ENCODE measurements at regions not wholly inside any gene's neighbourhood (a gene's known extent, or its start where the extent isn't known, plus 50 kb on each side); places are given as distances from the start of the nearest gene placed in this dataset.

DNA sequence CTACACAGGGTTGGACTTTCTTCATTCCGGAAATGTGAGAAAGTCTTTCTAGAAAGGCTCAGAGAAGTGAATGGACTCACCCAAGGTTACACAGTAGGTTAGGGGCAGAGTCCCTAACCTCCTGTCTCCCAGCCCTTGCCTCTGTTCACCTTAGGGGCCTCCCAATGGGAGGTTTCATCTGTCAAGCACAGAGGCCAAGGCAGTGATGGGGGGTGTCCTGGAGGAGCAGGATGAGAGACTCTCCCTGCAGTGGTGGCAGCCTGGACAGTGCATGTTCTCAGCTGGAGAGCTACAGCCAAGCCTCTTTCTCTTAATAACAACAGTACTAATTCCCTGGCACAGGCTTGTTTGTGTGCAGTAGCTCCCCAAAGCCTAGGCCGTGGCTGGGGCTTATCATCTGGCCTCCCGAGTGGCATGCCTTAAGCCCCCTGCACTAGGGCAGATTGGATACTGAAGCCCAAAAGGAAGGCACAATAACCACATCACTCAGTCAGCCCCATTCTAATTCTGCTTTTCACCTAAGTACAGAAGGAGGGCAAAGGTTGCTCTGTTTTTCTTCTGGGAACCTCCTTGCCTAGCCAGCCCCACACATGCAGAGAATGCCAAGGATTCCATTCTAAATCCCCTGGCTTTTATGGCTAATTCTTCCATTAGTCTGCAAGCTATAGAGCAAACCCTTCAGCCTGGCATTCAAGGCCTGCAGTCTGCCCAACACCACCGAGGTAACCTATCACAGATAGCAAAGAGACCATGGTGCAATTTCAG, 50.2 kb upstream of the XPA start:
- no peak for DNase-seq

DNA sequence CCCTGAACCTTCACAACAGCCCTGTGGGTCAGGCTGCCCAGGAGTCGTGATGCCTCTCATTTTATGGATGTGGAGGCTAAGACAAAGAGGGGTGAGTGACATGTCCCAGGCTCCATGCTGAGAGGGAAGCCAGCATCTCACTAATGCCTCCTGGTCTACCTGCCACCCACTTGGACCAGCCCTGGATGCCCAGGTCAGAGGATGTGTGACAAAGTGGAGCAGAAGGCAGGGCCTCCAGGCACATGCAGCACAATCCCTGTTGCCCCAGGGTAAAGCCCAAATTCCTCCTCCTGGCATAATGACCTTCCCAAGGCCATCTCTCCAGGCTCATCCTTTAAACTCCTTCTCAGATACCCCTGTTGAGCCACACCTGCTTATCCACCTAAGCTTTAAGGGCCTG, 51.4 kb upstream of the XPA start:
- no peak for DNase-seq

DNA sequence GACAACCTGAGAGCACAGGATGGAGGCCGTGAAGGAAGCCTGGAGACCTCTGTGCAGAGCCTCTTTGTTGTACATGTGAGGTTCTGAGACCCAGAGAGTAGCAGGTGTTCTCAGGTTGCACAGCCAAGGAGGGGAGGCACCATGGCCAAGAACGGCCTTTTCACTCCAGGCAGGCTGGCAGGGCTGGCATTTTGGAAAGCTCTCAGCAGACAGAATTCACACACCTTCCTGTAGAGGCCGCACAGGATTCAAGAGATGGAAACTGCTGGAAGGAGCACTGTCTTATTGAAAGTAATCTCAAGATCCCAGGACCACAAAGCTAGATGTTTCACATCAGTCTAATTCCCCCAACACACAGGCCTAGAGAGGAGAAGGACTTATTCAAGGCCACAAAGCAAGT, 52.8 kb upstream of the XPA start:
- no peak for DNase-seq

DNA sequence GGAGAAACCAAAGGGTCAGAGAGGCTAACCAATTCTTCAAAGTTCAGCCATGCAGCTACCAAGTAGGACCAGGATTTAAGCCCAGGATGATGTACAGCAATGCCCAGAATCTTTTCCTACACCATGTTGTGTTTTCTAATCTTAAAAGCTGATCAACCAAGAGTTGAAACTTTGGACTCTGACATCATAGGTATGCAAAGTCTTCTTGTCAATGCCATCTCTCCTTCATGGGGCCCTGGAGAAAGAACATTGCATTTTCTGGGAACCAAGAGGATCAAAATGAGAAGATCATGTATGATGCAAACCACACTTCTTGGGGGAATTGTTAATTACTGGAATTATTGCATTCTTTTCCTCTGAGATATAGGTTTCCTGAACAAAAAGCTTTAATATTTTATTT, 54.4 kb upstream of the XPA start:
- DNase-seq = no peak

DNA sequence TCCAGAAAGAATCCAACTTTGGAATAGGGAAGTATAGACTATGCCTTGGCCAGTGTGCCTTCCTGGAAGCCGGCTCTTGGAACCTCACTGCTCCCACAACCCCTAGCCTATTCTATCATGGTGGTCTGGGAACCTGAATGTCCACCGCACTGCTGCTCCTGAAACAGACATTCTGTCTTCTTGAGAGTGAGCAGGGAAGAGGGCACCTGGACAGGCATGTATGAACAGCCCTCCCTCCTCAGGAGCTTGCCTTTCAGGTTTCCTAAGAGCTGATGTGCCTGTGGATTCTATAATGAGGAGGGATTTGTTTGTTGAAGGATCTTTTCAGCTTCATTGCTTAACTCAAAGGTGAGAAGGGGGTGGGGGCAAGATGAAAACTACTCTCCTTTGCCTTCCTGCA, 55.1 kb upstream of the XPA start:
- DNase-seq = no peak

DNA sequence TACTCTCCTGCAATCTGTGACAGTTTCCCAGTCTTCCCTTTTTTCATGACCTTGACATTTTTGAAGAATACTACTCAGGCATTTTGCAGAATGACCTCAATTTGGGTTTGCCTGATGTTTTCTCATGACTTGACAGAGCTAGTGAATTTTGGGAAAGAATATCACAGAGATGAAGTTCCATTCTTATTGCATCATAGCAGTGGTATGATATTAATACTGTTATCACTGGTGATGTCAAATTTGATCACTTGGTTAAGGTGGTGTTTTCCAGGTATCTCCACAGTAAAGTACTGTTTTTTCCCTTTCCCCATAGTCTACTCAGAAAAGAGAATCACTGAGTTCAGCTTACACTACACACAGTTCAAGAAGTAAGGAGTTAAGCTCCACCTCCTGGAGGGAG, 56.2 kb upstream of the XPA start:
- DNase-seq = no peak

DNA sequence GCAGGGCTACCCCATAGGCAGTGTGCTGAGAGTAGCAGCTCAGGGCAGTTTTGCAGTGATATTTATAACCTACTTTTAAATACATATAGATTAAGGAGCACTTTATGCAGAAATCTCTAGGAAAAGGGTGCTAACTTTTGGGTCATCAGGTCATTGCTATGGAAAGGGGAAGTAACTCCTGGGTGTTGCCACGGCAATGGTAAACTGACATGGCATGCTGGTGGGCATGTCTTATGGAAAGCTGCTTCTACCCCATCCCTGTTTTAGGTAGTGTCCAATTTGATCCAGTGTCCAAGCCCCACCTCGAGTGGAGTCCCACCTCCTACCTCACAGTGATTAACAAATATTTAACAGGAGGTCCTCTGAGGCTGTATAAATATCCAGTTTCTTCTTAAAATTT, 56.8 kb upstream of the XPA start:
- no peak for DNase-seq

DNA sequence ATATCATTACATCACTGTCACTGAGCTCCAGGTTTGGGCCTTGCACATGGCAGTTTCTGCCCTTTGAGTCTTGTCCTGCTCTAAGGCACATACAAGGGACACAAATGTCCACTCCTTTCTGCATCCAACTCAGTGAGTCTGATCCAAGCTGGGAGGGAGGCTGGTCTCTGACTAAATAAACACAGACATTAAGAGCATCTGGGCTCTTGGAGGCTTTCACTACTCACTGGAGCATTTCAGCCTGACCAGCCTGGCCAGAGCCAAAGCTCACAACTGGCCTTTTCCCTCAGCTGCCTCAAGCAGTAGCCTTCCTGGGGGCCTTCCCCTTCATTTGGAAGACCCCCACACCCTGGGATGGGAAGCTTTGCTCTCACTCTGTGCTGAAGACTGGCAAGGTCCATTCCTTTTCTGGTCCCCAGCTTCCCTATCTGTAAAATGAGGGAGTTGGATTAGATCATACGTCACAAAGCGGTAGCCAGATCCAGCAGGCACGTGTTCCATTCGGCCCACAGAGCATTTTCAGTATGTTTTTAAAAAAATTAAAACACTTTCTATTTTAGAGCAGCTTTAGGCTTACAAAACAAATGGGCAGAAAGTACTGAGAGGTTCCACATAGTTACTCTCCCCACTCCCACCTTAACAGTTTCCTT, 58.6 kb upstream of the XPA start:
- DNase-seq = no peak

DNA sequence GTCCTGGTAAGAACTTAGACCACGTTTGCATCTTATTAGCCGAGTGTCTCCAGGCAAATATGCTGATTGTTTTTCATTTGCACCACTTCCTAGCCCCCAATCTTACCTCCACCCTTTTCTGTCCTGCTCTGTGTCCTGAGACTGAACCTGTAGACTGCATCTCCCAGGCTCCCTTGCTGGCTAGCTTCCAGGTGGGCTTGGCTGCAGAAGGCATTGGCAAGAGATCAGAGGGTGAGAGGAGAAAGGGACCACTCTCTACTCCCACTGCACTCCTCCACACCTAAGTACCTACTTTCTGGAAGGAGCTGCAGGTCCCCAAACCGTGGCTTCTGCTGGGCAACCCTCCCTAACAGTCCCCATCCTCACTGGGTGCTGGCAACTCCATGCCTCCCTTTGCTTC, 59.9 kb upstream of the XPA start:
- no peak for DNase-seq

DNA sequence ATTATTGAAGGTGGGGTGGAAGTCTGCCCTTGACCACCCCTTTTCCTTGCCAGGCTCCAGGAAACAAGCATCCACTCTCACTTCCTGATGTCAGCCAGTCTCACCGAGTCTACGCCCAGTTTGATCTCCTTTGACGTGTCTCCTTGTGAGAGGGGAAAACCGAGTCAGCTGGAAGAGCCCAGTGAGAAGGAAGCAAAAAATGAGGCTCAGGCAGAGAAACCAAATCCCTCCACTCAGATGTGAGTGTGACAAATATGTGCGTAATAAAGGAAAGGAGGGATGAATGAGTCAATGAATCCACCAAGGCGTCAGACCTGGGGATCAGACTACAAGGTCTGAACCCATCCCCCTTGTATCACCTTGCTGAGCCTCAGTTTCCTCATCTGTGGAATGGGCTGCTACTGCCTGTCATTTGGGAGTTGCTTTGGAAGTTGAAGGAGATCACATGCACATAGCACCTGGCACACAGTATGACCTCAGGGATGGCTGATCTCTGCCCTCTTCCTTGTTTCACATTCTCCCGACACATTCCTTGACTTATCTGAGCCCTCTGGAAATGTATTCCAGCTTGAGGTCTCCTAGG, 61.3 kb upstream of the XPA start:
- no peak for DNase-seq

DNA sequence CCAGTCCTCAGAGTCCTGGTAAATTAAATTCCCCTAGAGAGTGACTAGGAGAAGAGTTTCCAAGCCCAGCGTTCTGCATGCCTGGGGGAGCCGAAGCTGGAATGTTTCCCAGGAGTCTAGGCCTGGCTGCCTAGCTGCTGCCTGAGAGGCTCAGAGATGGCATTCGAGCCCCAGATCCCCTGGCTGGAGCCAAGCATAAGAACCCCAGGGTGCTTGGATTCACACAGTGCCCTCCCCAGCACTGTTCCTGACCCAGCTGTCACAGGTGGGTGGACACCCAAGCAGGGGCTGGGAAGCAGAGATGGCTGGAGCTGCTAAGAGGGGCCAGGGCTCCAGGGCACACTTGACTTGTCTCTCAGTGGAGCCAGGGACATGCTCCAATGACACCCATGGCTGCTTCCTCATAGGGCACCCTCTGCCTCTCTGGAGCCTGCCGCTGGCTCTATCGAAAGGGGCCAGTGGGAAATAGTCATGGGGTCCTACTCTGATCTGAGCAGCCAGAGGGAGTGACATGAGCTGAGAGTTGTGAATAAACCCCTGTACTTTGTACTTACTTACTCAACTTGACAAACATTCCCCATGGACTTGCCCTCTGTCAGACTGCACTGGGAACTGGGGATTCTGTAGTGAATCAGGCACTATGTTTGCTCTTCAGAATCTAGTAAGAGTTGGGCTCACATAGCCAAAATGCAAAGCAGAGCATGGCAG, 62.6 kb upstream of the XPA start:
- DNase-seq = no peak

DNA sequence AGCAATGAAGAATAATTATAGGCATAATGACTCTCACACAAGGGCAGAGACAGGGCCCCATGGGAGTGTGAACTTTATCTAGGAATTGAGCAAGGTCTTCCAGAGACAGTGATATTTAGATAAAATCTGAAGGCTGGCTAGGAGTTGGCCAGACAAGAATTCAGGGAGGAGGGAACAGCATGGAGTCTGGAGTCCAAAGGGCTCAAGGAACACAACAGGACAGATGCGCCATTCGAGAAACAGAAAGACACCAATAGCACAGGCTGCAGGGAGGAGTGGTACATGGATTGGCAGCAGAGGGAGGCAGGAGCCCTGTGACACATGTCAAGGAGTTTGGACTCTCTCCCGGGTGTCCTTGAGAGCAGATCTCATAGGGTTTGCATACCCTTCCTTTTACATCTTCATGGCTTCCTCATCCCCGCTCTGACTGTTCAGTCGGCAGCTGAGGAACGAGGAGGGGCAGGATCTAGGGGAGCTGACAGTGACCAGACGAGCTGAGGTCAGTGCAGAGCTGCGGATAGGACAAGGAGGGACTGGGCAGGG, 64.0 kb upstream of the XPA start:
- DNase-seq = no peak

DNA sequence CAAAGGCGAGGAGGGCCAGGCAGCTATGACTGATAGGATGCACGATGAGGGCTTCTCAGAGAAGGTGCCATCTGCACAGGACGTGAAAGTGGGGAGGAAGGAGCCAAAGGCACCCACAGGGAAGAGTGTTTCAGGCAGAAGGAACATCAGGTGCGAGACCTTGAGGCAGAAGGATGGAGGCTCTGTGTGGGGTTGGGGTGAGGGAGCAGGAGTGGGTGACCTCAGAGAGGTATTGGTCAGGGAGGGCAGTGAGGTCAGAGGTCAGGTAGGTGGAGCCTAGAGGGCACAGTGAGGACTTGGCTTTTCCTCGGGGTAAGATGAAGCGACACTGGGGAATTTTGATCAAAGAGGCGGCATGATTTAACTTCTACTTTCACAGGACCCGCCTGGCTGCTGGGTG, 64.7 kb upstream of the XPA start:
- DNase-seq = no peak

DNA sequence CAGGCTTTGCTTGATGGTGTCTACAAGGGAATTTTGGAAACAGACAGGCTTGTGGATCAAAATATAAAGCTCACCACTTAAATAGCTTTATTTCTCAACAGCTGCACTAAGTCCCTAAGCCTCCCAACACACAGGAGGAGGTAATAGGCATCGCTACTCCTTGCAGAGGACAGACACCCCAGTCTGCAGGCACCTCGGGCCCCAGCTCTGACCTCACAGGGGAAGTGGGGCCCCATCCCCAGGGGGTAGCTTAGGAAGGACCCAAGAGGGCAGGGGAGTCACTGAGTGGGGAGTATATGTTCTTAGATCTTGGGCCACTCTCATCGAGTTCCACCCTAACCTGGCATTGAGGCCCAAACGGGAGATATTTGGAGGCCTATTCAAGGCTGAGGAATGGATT, 66.7 kb upstream of the XPA start:
- no peak for DNase-seq

DNA sequence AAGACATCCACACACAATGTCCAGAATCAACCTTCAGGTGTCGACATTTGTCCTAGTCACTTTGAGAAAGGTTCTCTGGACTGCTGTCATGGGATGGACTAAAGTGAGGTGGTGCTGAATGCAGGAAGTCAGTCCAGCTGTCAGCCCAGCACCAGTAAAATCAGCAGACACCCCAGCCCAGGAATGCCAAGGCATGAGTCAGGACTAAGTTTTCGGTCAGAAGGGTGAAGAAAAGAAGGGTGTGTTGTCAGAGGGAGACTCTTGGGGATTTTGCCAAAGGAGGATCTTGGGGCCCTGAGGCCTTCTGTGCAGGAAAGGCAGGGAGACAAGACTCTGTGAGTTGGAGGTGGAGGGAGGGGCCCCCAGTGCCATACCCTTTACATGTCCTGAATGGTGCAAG, 69.0 kb upstream of the XPA start:
- no peak for DNase-seq

DNA sequence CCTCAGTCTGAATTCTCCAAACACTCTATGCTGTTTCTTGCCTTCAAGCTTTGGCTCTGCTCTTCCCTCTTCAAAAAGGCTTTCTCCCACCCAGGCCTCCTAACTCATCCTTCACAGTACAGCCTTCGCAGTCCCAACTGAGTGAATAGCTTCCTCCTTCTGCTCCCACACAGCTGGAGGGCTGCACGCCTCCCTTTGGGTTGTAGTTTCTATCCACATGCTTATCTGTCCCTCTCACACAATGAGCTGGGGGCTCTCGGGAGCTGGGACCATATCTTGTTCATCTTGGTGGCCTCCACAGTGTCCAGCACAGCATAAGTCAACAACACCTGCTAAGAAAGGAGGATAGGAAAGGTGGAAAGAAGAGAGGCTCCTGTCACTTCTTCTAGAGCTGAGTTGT, 69.5 kb upstream of the XPA start:
- no peak for DNase-seq

DNA sequence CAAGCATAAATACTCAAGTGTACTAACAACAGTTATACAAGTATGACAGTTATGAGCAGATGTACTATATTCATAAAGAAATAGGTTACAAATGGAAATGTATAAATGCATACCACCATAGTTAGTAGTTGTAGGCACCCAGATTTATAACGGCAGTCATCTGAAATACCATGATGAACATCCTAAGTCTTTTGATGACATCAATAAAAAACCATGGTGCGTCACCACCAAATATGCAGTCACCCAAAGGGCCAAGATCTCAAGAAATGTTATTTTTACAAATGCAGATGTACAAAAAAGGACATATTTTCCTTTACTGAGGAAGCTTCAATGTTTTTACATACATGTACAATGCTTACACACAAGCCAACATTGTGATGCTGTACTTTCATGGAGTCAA, 70.8 kb upstream of the XPA start:
- no peak for DNase-seq

DNA sequence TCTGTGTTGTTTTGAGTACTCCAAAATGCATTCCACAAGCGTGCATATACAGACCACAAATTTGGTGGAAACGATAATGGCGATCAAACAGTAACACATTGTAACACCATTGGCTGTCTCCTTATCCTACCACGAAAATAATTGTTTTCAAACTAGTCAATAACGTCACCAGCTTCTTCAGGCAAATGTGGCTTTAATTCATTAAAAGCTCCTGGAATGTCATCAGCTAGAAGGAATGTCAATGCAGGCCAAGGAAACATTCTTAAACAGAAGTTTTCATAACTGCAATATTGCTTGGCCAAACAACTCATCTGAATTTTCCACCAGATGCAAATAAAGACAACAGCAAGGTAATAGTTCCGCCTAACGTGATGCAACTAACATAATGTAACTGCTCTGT, 71.6 kb upstream of the XPA start:
- no peak for DNase-seq

DNA sequence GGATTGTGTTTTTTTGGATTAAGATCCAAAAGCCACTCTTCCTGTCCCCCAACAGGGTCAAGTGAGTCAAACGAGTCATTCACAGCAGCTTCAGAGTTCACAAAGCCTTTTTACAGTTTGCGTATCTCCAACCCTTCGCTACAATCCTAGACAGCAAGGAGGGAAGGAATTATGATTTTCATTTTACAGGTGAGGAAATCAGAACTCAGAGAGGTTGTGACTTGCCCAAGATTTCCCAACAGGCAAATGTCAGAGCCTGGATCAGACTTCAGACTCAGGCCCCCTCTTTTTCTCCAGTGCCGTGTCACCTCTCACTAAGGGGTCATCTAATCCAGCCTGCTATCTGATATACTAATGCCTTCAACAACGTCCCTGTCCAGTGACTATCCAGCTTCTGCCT, 72.1 kb upstream of the XPA start:
- DNase-seq = no peak

DNA sequence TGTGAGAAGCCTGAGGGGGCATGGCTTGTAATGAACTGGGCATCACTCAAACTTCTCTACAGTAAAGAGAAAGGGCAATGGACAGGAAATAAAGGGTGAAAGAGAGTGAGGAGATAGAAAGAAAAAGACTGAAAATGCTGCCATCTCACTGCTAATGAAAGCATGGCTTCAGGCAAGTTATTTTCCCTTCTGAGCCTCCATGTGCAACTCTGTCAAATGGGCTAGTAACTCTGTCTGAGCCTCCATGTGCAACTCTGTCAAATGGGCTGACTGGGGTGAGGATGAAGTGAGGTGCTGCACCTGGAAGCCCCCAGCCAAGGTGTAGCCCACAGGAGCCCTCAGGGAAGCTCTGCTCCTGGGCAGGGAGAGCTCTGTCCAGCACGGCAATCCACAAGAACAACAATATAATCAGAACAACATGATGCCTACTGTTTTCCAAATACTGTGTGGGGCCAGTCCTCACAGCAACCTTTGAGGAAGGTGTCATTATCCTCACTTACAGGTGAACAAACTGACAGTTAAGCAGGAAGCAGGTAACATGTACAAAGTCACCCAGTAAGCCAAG, 73.8 kb upstream of the XPA start:
- no peak for DNase-seq

DNA sequence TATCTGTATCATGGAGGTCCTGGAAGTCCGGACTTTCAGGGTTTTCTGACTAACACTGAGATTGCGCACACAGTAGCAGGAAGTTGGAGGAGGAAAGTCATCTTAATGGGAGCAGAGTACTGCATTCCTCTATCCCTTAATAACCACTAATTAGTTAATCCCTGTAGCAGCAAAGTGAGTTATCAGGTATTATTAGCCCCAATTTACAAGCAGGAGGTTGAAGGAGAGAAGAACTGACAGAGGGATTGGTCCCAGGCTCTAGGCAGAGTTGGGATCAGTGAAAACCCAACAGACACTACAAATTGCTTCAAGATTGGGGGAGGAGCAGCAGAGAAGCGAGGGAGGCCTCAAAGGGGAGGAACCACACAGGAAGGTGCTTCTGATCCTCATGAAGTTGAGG, 74.5 kb upstream of the XPA start:
- no peak for DNase-seq

DNA sequence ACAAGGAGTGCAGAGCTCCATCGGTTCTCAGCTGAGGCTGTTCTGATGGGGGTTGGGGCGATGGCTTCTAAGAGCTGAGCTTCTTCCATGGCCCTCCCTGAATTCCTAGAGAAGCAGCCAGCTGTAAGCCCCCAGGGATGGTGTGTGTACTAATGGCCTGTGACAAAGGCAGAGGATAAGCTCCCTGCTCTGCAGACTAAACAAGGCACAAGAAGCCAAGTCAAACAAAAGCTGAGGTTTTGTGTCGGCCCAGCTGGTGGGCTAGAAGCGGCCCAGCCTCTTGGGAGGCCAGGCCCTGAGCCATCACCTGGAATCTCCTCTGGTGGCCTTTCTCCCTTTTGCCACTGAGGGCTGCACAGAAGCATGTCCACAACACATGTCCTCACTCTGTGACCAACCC, 75.0 kb upstream of the XPA start:
- DNase-seq = no peak

DNA sequence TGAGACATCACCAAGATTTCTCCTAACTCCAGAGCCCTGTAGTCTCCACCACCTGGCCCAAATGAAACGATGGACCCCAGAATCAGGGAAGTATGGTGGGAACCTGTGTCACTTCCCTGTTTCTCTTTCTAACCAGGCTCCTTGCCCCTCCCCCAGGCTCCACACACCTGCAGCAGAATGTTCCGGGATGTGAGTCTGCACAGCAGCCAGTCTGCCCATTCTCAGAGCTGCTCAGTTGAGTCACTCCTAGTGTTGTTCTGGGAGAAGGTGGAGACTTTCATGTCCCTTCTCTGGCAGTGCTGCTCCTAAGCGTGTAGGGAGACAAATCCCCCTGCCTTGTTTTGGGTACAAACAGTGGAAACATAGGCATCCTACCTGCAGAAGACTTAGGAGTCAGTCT, 76.0 kb upstream of the XPA start:
- DNase-seq = no peak

DNA sequence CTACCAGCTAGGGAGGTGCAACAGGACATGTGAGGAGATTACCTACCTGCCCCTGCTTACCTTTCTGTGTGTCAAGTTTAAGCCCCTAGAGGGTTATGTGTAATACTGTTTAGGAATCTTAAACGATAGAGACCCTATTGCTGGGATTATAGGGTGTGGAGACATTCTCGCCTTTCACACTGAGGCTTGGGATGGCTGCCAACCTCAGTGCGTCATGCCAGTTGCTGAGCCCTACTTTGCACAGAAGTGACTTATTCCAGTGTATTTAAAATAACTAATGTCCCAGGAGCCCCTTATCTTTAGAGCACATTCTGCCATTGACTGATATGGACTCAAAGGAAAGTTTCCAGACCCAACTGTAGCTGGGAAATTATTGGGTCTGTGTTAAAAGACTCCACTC, 76.6 kb upstream of the XPA start:
- no peak for DNase-seq
